ENCODE measurements at regions not wholly inside any gene's neighbourhood (a gene's known extent, or its start where the extent isn't known, plus 50 kb on each side); places are given as distances from the start of the nearest gene placed in this dataset.

DNA sequence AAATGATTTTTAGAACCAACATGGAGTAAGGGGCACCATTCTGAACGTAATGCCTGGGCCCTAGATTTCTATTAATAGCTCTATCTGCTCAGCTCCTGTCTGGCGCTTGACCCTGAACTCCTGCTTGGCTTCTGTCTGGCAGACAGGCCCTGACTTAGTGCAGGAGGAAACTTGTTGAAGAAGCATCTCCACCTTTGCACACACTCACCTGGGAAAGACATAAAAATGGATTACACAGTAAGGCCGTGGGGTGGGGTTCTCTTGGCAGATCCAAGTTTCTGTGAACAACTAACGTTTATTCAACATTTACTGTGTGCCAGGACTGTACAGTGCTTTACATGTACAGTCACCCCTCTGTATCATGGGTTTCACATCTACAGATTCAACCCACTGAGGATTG is 62.1 kb upstream of the CNIH3 start:
- no peak overlapping the region for H3K27ac Mint-ChIP-seq
- Histone ChIP-seq H4K8ac (replicated peaks; ENCODE audit: insufficient read length, low read depth, low read length) (no peak overlapping the region), H3K79me1 (ENCODE audit: insufficient read depth, low read depth, low read length, poor library complexity, severe bottlenecking) (no peaks in the 10 kb centered on the region), H4K91ac (ENCODE audit: insufficient read length, low read depth, low read length) (no peak overlapping the region), H3K4ac (ENCODE audit: low read depth, low read length) (no peak overlapping the region), H3K79me2 (ENCODE audit: insufficient read depth, low read length) (no peaks in the 10 kb centered on the region), H3K9ac (ENCODE audit: extremely low read depth, insufficient read length, low read length) (no peak overlapping the region), H3K9me3 (ENCODE audit: control insufficient read depth, low read depth, low read length) (no peaks in the 10 kb centered on the region), H2BK15ac (ENCODE audit: low read depth, low read length) (no peak overlapping the region), H3K23me2 (ENCODE audit: insufficient read length, low read depth, low read length, poor library complexity, severe bottlenecking) (no peaks in the 10 kb centered on the region), H3K56ac (ENCODE audit: insufficient read length, low read depth, low read length) (no peak overlapping the region), H2AK5ac (ENCODE audit: insufficient read length, low read length) (no peak overlapping the region), H4K5ac (ENCODE audit: insufficient read length, low read depth, low read length) (no peak overlapping the region), H2BK5ac (ENCODE audit: insufficient read length, low read length) (no peak overlapping the region), H2AFZ (ENCODE audit: low read length) (no peak overlapping the region), H3K4me1 (ENCODE audit: insufficient read depth, low read length) (no peaks in the 10 kb centered on the region), H3K23ac (ENCODE audit: insufficient read length, low read depth, low read length) (no peak overlapping the region), H2BK120ac (ENCODE audit: low read depth, low read length, poor library complexity, severe bottlenecking) (no peak overlapping the region), H3K27me3 (ENCODE audit: insufficient read depth, low read length) (no peaks in the 10 kb centered on the region), H3T11ph (ENCODE audit: low read length) (no peak overlapping the region), H3K4me2 (ENCODE audit: insufficient read depth, insufficient read length, low read length) (no peak overlapping the region), H2BK12ac (ENCODE audit: insufficient read length, low read depth, low read length) (no peak overlapping the region), H4K20me1 (ENCODE audit: control insufficient read depth, insufficient read depth, insufficient read length) (no peaks in the 10 kb centered on the region), H3K14ac (ENCODE audit: insufficient read depth, low read length) (no peak overlapping the region), H3K27ac (ENCODE audit: insufficient read length, low read depth, low read length) (no peak overlapping the region), H3K18ac (ENCODE audit: insufficient read length, low read depth, low read length) (no peak overlapping the region), H2BK20ac (ENCODE audit: low read depth, low read length, poor library complexity, severe bottlenecking) (no peak overlapping the region)
- WGBS (ENCODE audit: extremely low coverage, insufficient read length, low lambda C conversion rate) = no CpG with 5 or more reads among the region's 4 CpGs
- no peak for DNase-seq
- H3K36me3 Mint-ChIP-seq (ENCODE audit: insufficient read depth in 1 of 3, low read depth in 3 of 3) = no peaks in the 10 kb centered on the region; a peak in 1 of 7 replicates
- peaks cover 3% of the 10 kb centered on the region; the same call in 1 of the 2 replicates for H3K27me3 Mint-ChIP-seq (ENCODE audit: low read depth)
- TF ChIP-seq, protein P1, sequence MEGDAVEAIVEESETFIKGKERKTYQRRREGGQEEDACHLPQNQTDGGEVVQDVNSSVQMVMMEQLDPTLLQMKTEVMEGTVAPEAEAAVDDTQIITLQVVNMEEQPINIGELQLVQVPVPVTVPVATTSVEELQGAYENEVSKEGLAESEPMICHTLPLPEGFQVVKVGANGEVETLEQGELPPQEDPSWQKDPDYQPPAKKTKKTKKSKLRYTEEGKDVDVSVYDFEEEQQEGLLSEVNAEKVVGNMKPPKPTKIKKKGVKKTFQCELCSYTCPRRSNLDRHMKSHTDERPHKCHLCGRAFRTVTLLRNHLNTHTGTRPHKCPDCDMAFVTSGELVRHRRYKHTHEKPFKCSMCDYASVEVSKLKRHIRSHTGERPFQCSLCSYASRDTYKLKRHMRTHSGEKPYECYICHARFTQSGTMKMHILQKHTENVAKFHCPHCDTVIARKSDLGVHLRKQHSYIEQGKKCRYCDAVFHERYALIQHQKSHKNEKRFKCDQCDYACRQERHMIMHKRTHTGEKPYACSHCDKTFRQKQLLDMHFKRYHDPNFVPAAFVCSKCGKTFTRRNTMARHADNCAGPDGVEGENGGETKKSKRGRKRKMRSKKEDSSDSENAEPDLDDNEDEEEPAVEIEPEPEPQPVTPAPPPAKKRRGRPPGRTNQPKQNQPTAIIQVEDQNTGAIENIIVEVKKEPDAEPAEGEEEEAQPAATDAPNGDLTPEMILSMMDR (conservative IDR thresholded peaks at IDR 0.05) = no peak
- H3K4me3 Mint-ChIP-seq = no peak overlapping the region
- H3K9me3 Mint-ChIP-seq = no peaks in the 10 kb centered on the region
- H3K4me1 Mint-ChIP-seq = no peaks in the 10 kb centered on the region

All from H9 (cell line).